Endothelial cell (in vitro differentiated cells): ENCODE measurements at regions not wholly inside any gene's neighbourhood (a gene's known extent, or its start where the extent isn't known, plus 50 kb on each side); places are given as distances from the start of the nearest gene placed in this dataset.

Source experiments
- DNase-seq: peaks from one replicate; pipeline ENCODE4 v3.0.0; 2021; ENCODE audit warnings: low spot score
- H3K27ac Mint-ChIP-seq: one replicate; pipeline ENCODE4 v1.8.0; 2021; ENCODE audit warnings: mixed read lengths, inconsistent platforms; ENCODE audit not compliant: unreplicated experiment
- H3K27me3 Mint-ChIP-seq: one replicate; pipeline ENCODE4 v1.8.0; 2021; ENCODE audit warnings: mild to moderate bottlenecking, moderate library complexity, mixed read lengths, inconsistent platforms; ENCODE audit not compliant: unreplicated experiment
- H3K36me3 Mint-ChIP-seq: one replicate; pipeline ENCODE4 v1.8.0; 2021; ENCODE audit warnings: mild to moderate bottlenecking, low read depth, mixed read lengths, inconsistent platforms; ENCODE audit not compliant: unreplicated experiment
- H3K4me1 Mint-ChIP-seq: one replicate; pipeline ENCODE4 v1.8.0; 2021; ENCODE audit warnings: mild to moderate bottlenecking, mixed read lengths, inconsistent platforms; ENCODE audit not compliant: unreplicated experiment
- H3K4me3 Mint-ChIP-seq: one replicate; pipeline ENCODE4 v1.8.0; 2021; ENCODE audit warnings: mild to moderate bottlenecking, mixed read lengths, inconsistent platforms; ENCODE audit not compliant: unreplicated experiment
- H3K9me3 Mint-ChIP-seq: one replicate; pipeline ENCODE4 v1.8.0; 2021; ENCODE audit warnings: mixed read lengths, inconsistent platforms; ENCODE audit not compliant: unreplicated experiment
- TF ChIP-seq, protein P1 (sequence below): fragments of 200-600 bp; sonication (generic); IDR thresholded peaks from one replicate; pipeline ENCODE4 v1.5.0; 2021; ENCODE audit warnings: antibody characterized with exemption; ENCODE audit not compliant: unreplicated experiment

DNA sequence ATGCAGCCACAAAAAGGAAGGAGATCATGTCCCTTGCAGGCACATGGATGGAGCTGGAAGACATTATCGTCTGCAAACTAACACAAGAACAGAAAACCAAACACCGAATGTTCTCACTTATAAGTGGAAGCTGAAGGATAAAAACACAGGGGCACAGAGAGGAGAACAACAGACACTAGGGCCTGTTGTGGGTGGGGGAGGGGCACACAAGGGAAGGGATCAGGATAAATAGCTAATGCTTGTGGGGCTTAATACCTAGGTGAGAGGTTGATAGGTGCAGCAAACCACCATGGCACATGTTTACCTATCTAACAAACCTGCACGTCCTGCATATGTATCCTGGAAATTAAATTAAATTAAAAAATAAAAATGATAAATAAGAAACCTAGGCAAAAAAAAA, 969.9 kb downstream of the TTLL7 start:
- no peak overlapping the region for H3K27ac Mint-ChIP-seq
- no peak overlapping the region for H3K4me3 Mint-ChIP-seq
- peaks cover 2% of the 10 kb centered on the region for H3K27me3 Mint-ChIP-seq
- no peaks in the 10 kb centered on the region for H3K36me3 Mint-ChIP-seq
- peaks cover 7% of the 10 kb centered on the region for H3K4me1 Mint-ChIP-seq
- TF ChIP-seq, protein P1, sequence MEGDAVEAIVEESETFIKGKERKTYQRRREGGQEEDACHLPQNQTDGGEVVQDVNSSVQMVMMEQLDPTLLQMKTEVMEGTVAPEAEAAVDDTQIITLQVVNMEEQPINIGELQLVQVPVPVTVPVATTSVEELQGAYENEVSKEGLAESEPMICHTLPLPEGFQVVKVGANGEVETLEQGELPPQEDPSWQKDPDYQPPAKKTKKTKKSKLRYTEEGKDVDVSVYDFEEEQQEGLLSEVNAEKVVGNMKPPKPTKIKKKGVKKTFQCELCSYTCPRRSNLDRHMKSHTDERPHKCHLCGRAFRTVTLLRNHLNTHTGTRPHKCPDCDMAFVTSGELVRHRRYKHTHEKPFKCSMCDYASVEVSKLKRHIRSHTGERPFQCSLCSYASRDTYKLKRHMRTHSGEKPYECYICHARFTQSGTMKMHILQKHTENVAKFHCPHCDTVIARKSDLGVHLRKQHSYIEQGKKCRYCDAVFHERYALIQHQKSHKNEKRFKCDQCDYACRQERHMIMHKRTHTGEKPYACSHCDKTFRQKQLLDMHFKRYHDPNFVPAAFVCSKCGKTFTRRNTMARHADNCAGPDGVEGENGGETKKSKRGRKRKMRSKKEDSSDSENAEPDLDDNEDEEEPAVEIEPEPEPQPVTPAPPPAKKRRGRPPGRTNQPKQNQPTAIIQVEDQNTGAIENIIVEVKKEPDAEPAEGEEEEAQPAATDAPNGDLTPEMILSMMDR = no peak
- DNase-seq = no peak
- no peaks in the 10 kb centered on the region for H3K9me3 Mint-ChIP-seq

DNA sequence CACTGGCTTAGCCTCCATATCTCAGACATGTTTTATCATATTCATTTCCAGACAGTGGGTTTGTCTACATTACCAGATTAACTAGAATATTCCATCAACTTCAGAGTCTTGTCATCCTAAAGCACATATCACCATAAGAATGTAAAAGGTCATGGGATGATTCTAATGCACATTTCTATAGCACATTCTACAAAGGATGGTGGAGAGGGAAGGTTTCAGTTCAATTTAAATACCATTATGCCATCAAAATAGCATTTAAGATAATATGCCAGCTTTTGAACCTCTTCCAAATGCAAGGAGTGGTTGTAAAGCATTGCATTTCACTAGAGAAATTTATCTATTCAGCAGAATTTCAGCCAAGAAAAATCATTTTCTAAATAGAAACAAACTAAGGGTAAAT, 970.5 kb downstream of the TTLL7 start:
- Mint-ChIP-seq H3K27me3 (peaks cover 2% of the 10 kb centered on the region), H3K9me3 (no peaks in the 10 kb centered on the region), H3K4me1 (peaks cover 13% of the 10 kb centered on the region), H3K36me3 (no peaks in the 10 kb centered on the region), H3K4me3 (no peak overlapping the region), H3K27ac (no peak overlapping the region)
- no peak for DNase-seq
- TF ChIP-seq, protein P1 = no peak

DNA sequence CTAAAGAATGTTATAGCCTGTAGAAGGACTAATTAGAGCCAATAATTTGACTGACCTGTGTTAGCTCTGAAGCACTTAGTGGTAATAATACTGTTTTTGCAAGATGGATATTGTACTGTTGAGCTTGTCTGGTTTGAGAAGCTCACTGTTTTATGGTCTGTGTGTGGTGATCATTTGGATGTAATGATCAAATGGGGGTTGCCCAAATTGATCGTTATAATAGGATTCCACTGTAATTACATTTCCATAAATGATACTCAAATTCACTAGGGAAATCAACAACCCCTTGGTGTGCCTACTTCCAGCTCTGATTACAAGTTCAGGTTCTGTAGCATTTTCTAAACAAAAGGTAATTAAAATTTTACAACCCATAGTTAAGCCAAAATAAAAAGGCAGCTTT, 971.4 kb downstream of the TTLL7 start:
- Mint-ChIP-seq H3K27me3 (peaks cover 2% of the 10 kb centered on the region), H3K4me1 (peaks cover 21% of the 10 kb centered on the region), H3K27ac (no peak overlapping the region), H3K36me3 (no peaks in the 10 kb centered on the region), H3K4me3 (no peak overlapping the region), H3K9me3 (no peaks in the 10 kb centered on the region)
- DNase-seq = no peak
- TF ChIP-seq, protein P1 = no peak

DNA sequence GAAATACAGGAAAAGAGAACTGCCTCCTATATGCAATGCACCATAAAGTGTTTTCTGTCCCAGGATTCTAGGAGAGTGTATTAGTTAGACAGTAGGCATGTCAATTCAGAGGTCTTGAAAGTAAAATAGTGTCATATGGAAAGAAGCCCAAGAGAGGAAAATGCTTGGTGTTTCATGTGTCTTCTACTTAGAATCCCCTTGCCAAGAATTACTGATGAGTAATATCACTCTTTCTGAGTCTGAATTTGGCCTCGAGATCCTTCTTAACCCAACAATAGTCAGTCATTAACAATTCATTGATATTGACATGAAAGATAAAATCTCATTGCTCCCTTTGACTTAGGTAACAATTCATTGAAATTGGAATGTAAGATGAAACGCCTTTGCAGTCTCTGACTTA, 972.2 kb downstream of the TTLL7 start:
- Mint-ChIP-seq H3K4me3 (no peak overlapping the region), H3K4me1 (peaks cover 21% of the 10 kb centered on the region), H3K36me3 (no peaks in the 10 kb centered on the region), H3K27ac (no peak overlapping the region), H3K9me3 (no peaks in the 10 kb centered on the region), H3K27me3 (peaks cover 2% of the 10 kb centered on the region)
- DNase-seq = no peak
- TF ChIP-seq, protein P1 = no peak

DNA sequence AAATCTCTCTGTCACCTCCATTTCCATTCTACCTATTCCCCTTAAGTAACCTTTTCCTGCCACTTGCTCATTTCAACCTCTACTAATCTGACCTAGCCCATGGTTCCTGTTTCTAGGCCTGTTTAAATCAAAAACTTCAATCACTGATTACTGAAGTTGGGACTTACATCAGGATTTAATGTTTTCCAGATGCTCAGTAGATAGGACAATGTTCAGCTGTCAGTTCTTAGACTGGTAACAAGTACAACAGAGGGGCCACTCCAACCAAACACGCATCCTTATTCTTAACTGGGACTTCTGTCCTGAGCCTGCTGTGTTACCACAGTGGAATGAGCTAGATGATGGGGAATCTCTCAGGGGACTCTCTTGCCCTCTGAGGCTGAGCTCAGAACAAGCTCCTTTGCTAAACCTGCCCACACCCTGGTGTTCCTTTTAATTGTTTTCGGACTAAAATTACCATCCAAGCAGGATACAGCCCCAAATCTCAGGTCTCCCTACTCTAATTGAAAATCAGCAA, 974.6 kb downstream of the TTLL7 start:
- Mint-ChIP-seq H3K27me3 (no peaks in the 10 kb centered on the region), H3K9me3 (no peaks in the 10 kb centered on the region), H3K27ac (peak overlapping the region; percentile 53), H3K4me3 (no peak overlapping the region), H3K4me1 (peaks cover 21% of the 10 kb centered on the region), H3K36me3 (peaks cover 4% of the 10 kb centered on the region)
- TF ChIP-seq, protein P1 = no peak
- DNase-seq = no peak
